DMS79 treated with DMSO at 0.1 percent for 48 hours (cell line): ENCODE measurements at regions not wholly inside any gene's neighbourhood (a gene's known extent, or its start where the extent isn't known, plus 50 kb on each side); places are given as distances from the start of the nearest gene placed in this dataset.
"Not testable (repeated sequence)": the region's sequence is repeated elsewhere in the genome, so short reads cannot be mapped to it uniquely, and the experiment has no call there.

ENCODE experiments used
- DNase-seq: peaks from one replicate; lab custom pipeline; 2025; lab: John Stamatoyannopoulos, UW

- DNase-seq = no peak
These were observed 88.9 kb upstream of the WAC start for GRCh38 chr10:28444031-28444430.

- no peak for DNase-seq
These were observed 87.4 kb upstream of the WAC start for GRCh38 chr10:28445516-28445915.

- no peak for DNase-seq
These were observed 83.5 kb upstream of the WAC start for GRCh38 chr10:28449382-28449781.

- DNase-seq = no peak
These were observed 83.0 kb upstream of the WAC start for GRCh38 chr10:28449926-28450325.

- DNase-seq = no peak
These were observed 79.0 kb upstream of the WAC start for GRCh38 chr10:28453926-28454325.

- DNase-seq = no peak
These were observed 75.8 kb upstream of the WAC start for GRCh38 chr10:28457110-28457509.

- DNase-seq = not testable (repeated sequence)
These were observed 75.0 kb upstream of the WAC start for GRCh38 chr10:28457873-28458272.

GRCh38 chr10:28459453-28460144 lies 73.3 kb upstream of the WAC start:
- no peak for DNase-seq

- DNase-seq = no peak
These were observed 69.8 kb upstream of the WAC start for GRCh38 chr10:28463141-28463540.

- no peak for DNase-seq
These were observed 69.1 kb upstream of the WAC start for GRCh38 chr10:28463676-28464395.

- no peak for DNase-seq
These were observed 65.3 kb upstream of the WAC start for GRCh38 chr10:28467615-28468014.

- no peak for DNase-seq
These were observed 64.0 kb upstream of the WAC start for GRCh38 chr10:28468707-28469483.

- DNase-seq = no peak
These were observed 61.9 kb upstream of the WAC start for GRCh38 chr10:28470873-28471651.

- no peak for DNase-seq
These were observed 61.3 kb upstream of the WAC start for GRCh38 chr10:28471652-28472050.

GRCh38 chr10:28478646-28479045 lies 54.3 kb upstream of the WAC start:
- DNase-seq = no peak

- no peak for DNase-seq
These were observed 53.5 kb upstream of the WAC start for GRCh38 chr10:28479425-28479865.

- no peak for DNase-seq
These were observed 52.8 kb upstream of the WAC start for GRCh38 chr10:28479927-28480627.

GRCh38 chr10:28480628-28480965 lies 52.3 kb upstream of the WAC start:
- DNase-seq = no peak

GRCh38 chr10:28481346-28481745 lies 51.6 kb upstream of the WAC start:
- not testable (repeated sequence) for DNase-seq

- DNase-seq = no peak
These were observed 51.0 kb upstream of the WAC start for GRCh38 chr10:28481968-28482367.
